Esophagus muscularis mucosa (tissue), 3 donors: ENCODE measurements at regions not wholly inside any gene's neighbourhood (a gene's known extent, or its start where the extent isn't known, plus 50 kb on each side); places are given as distances from the start of the nearest gene placed in this dataset.

Experiments
- CTCF ChIP-seq, 3 experiments: fragments of 200-600 bp in 2 of 3; fragments of 450-650 bp in 1 of 3; sonication (generic) in 2 of 3; IDR thresholded peaks; one replicate each; pipeline ENCODE4 v1.5.1; 2017 to 2019; ENCODE audit warnings: antibody characterized with exemption in 3 of 3, mild to moderate bottlenecking in 2 of 3, moderate library complexity in 1 of 3
- POLR2A ChIP-seq: fragments of 450-650 bp; IDR thresholded peaks from one replicate; pipeline ENCODE4 v1.6.1; 2017; ENCODE audit warnings: antibody characterized with exemption, moderate library complexity, mild to moderate bottlenecking, low read depth
- POLR2AphosphoS5 ChIP-seq, 2 donors: sonication (generic); formaldehyde crosslinking; IDR thresholded peaks; one replicate each; pipeline ENCODE4 v1.6.1; 2017; ENCODE audit warnings: antibody characterized with exemption in 2 of 2

- no peak for TF ChIP-seq CTCF (IDR thresholded peaks at IDR 0.05)
- TF ChIP-seq POLR2A, result no peak
- TF ChIP-seq POLR2AphosphoS5 (IDR thresholded peaks at IDR 0.05), result no peak
These were observed 764.0 kb upstream of the IGFBP3 start for GRCh38 chr7:46685051-46685450.
